Psoas muscle (tissue), 7 donors: ENCODE measurements at regions not wholly inside any gene's neighbourhood (a gene's known extent, or its start where the extent isn't known, plus 50 kb on each side); places are given as distances from the start of the nearest gene placed in this dataset.
"Not testable (repeated sequence)": the region's sequence is repeated elsewhere in the genome, so short reads cannot be mapped to it uniquely, and the experiment has no call there.

Experiments
- ATAC-seq, 4 donors: fragments of 200-7000 bp; cut with Tn5 transposase; one replicate each; pipeline ENCODE4 v1.9.1; 2020; ENCODE audit warnings: moderate library complexity in 3 of 4, mild to moderate bottlenecking in 2 of 4
- DNase-seq, 2 donors: peaks; one replicate each; pipeline ENCODE4 v3.0.0-alpha.2; 2020
- H3K27ac ChIP-seq: fragments of 200-600 bp; one replicate; pipeline ENCODE4 v1.8.0; 2022
- H3K27me3 ChIP-seq, 3 donors: fragments of 200-600 bp in 1 of 3; one replicate each; pipeline versions ENCODE4 v1.6.1 to v1.8.0; 2013 to 2022; ENCODE audit warnings: low read length in 2 of 3, mild to moderate bottlenecking in 2 of 3, moderate library complexity in 1 of 3; ENCODE audit not compliant: insufficient read depth in 3 of 3
- H3K36me3 ChIP-seq, 2 donors: fragments of 200-600 bp in 1 of 2; one replicate each; pipeline versions ENCODE4 v1.6.1 to v1.8.0; 2013 to 2022; ENCODE audit warnings: low read depth in 1 of 2, mild to moderate bottlenecking in 1 of 2, moderate library complexity in 1 of 2; ENCODE audit not compliant: insufficient read depth in 1 of 2
- H3K4me1 ChIP-seq: fragments of 200-600 bp; one replicate; pipeline ENCODE4 v1.8.0; 2022
- H3K4me3 ChIP-seq: fragments of 200-600 bp; one replicate; pipeline ENCODE4 v1.8.0; 2022; ENCODE audit warnings: mild to moderate bottlenecking
- H3K9me3 ChIP-seq: fragments of 200-600 bp; one replicate; pipeline ENCODE4 v1.8.0; 2022
- WGBS, 3 donors: extraction: QIAGEN DNeasy Blood & Tissue Kit; methylation state at CpG; one replicate each; pipeline versions ENCODE4 v1.1.6 to v1.1.7; 2013; 5-methylcytosine and 5-hydroxymethylcytosine counted together
- intact Hi-C, 2 donors: fragments of 100-400 bp; cut with DNase I; formaldehyde crosslinking; loops; one replicate each; pipeline versions ENCODE4 v1.11.0 to v1.14.2; 2022
- donor health status: healthy with polysubstance abuse.
- donor health status: DM: no; HTN: no; CAD: no; lungs with moderate emphysema.
- donor health status: Bipolar disorder and iron deficiency.
- donor health status: healthy.
- donor health status: DM: yes; HTN: yes; CAD: no.
- donor health status: DM: no; HTN: no; CAD: no.
- donor health status: DM: yes; HTN: yes; CAD: no.

DNA sequence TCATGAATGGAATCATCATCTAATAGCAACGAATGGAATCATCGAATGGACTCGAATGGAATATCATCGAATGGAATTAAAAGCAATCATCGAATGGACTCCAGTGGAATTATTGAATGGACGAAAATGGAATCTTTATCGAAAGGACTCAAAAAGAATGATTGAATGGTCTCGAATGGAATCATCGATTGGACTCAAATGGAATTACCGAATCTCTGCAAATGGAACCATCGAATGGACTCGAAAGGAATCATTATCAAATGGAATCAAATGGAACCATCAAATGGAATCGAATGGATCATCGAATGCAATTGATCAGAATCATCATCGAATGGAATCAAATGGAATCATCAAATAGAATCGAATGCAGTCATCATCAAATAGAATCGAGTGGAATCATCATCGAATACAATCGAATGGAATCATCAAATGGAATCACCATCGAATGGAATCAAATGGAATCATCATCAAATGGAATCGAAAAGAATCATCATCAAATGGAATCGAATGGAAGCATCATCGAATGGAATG, 225.7 kb downstream of the SHCBP1 start:
- WGBS, 3 donors = 77 to 80% (median 79%) methylated on average over 23 of the region's 23 CpGs
- intact Hi-C loops, H3K27me3 ChIP-seq, H3K9me3 ChIP-seq, H3K27ac ChIP-seq, DNase-seq, H3K4me1 ChIP-seq, ATAC-seq, H3K4me3 ChIP-seq, H3K36me3 ChIP-seq: not testable (repeated sequence)

DNA sequence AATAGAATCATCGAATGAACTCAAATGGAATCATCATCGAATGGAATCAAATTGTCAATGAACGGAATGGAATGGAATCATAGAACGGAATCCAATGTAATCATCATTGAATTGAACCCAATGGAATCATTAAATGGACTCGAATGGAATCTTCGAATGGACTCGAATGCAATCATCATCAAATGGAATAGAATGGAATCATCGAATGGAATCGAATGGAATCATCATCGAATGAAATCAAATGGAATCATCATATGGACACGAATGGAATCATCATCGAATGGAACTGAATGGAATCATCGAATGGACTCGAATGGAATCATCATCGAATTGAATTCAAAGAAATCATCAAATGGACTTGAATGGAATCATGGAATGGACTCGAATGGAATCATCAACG, 226.2 kb downstream of the SHCBP1 start:
- intact Hi-C loops, H3K27ac ChIP-seq, H3K27me3 ChIP-seq, ATAC-seq, H3K9me3 ChIP-seq, H3K36me3 ChIP-seq, H3K4me1 ChIP-seq, DNase-seq, H3K4me3 ChIP-seq: not testable (repeated sequence)
- WGBS, 3 donors = 73 to 75% (median 75%) methylated on average over 16 of the region's 17 CpGs

DNA sequence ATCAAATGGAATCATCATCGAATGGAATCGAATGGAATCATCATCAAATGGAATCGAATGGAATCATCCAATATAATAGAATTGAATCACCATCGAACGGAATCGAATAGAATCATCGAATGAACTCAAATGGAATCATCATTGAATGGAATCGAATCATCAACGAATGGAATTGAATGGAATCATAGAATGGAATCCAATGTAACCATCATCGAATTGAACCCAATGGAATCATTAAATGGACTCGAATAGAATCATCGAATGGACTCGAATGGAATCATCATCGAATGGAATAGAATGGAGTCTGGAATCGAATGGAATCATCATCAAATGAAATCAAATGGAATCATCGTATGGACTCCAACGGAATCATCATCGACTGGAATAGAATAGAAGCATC, 227.0 kb downstream of the SHCBP1 start:
- intact Hi-C loops, H3K36me3 ChIP-seq, H3K27ac ChIP-seq, H3K4me1 ChIP-seq, H3K27me3 ChIP-seq, H3K4me3 ChIP-seq, ATAC-seq, DNase-seq: not testable (repeated sequence)
- 71 to 75% (median 73%) methylated on average over 16 to 17 of the region's 18 CpGs for WGBS, 3 donors
- H3K9me3 ChIP-seq = peaks cover 11% of the 10 kb centered on the region

GRCh38 chr16:46392930-46393722, 228.1 kb downstream of the SHCBP1 start:
- WGBS, 3 donors = 73 to 74% (median 73%) methylated on average over 20 to 23 of the region's 26 CpGs
- DNase-seq = not testable (repeated sequence)

DNA sequence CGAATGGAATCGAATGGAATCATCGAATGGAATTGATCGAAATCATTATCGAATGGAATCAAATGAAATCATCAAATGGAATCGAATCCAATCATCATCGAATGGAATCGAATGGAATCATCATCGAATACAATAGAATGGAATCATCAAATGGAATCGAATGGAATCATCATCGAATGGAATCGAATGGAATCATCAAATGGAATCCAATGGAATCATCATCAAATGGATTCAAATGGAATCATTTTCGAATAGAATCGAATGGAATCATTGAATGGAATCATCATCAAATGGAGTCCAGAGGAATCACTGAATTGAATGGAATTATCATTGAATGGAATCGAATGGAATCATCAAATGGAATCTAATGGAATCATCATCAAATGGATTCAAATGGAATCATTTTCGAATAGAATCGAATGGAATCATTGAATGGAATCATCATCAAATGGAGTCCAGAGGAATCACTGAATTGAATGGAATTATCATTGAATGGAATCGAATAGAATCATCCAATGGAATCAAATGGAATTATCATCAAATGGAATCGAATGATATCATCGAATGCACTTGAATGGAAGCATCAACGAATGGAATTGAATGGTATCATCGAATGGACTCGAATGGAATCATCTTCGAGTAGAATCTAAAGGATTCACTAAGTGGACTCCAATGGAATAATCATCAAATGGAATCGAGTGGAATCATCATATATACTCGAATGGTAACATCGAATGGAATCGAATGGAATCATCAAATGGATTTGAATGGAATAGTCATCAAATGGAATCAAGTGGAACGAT, 230.3 kb downstream of the SHCBP1 start:
- 64 to 68% (median 67%) methylated on average over 28 to 29 of the region's 29 CpGs for WGBS, 3 donors
- DNase-seq = not testable (repeated sequence)

More at GRCh38 chr16:46392930-46393722, 228.1 kb downstream of the SHCBP1 start:
- H3K27ac ChIP-seq, H3K27me3 ChIP-seq, H3K4me1 ChIP-seq, H3K36me3 ChIP-seq, intact Hi-C loops, H3K4me3 ChIP-seq, ATAC-seq: not testable (repeated sequence)
- peaks cover 11% of the 10 kb centered on the region for H3K9me3 ChIP-seq

DNA sequence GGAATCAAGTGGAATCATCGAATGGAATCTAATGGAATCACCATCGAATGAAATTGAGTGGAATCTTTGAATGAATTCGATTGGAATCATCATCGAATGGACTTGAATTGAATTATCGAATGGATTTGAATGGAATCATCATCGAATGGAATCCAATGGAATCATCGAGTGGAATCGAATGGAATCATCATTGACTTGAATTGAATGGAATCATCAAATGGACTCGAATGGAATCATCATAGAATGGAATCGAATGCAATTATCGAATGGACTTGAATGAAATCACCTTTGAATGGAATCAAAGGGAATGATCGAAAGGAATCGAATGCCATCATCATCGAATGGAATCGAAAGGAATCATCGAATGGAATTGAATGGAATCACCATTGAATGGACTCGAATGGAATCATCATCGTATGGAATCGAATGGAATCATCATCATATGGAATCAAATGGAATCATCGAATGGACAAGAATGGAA, 231.6 kb downstream of the SHCBP1 start:
- intact Hi-C loops, H3K27ac ChIP-seq: not testable (repeated sequence)

More for the DNA sequence above, 230.3 kb downstream of the SHCBP1 start:
- H3K36me3 ChIP-seq, H3K27ac ChIP-seq, H3K4me3 ChIP-seq, H3K4me1 ChIP-seq, H3K27me3 ChIP-seq, intact Hi-C loops, ATAC-seq: not testable (repeated sequence)
- peaks cover 17% of the 10 kb centered on the region for H3K9me3 ChIP-seq

DNA sequence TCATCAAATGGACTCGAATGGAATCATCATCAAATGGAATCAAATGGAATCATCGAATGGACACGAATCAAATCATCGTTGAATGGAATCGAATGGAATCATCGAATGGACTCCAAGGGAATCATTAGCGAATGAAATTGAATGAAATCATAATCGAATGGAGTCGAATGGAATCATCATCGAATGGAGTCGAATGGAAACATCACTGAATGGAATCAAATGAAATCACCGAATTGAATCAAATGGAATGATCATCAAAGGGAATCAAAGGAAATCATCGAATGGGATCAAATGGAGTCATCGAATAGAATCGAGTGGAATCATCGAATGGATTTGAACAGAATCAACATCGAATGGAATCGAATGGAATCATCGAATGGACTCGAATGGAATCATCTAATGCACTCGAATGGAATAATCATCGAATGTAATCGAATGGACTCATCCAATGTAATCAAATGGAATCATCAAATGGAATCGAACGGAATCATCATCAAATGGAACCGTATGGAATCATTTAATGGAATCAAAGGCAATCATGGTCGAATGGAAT, 232.2 kb downstream of the SHCBP1 start:
- H3K27ac ChIP-seq, H3K27me3 ChIP-seq, H3K4me1 ChIP-seq, H3K36me3 ChIP-seq, H3K4me3 ChIP-seq, DNase-seq, ATAC-seq, intact Hi-C loops: not testable (repeated sequence)
- peaks cover 14% of the 10 kb centered on the region for H3K9me3 ChIP-seq
- 77 to 80% (median 78%) methylated on average over 27 of the region's 27 CpGs for WGBS, 3 donors

More for the DNA sequence above, 231.6 kb downstream of the SHCBP1 start:
- not testable (repeated sequence) for H3K27me3 ChIP-seq, H3K4me1 ChIP-seq, H3K4me3 ChIP-seq, H3K36me3 ChIP-seq, ATAC-seq
- WGBS, 3 donors = 73 to 74% (median 73%) methylated on average over 20 of the region's 20 CpGs
- peak in 1 of 2 donors; percentile 15 for DNase-seq
- peaks cover 11% of the 10 kb centered on the region for H3K9me3 ChIP-seq

- H3K4me1 ChIP-seq, DNase-seq, H3K4me3 ChIP-seq, H3K27ac ChIP-seq, ATAC-seq, H3K27me3 ChIP-seq, H3K36me3 ChIP-seq, intact Hi-C loops: not testable (repeated sequence)
- 74 to 75% (median 74%) methylated on average over 16 of the region's 16 CpGs for WGBS, 3 donors
- H3K9me3 ChIP-seq = peaks cover 14% of the 10 kb centered on the region
Measured at GRCh38 chr16:46388354-46388753, 232.8 kb downstream of the SHCBP1 start.

GRCh38 chr16:46387720-46388119, 233.5 kb downstream of the SHCBP1 start:
- H3K27ac ChIP-seq, intact Hi-C loops, H3K4me1 ChIP-seq, H3K4me3 ChIP-seq, H3K27me3 ChIP-seq, H3K36me3 ChIP-seq: not testable (repeated sequence)
- 62 to 66% (median 66%) methylated on average over 15 of the region's 15 CpGs for WGBS, 3 donors
- ATAC-seq (peak; percentile 2 to 6 (median 2)), DNase-seq (peak in 1 of 2 donors; percentile 23)
- H3K9me3 ChIP-seq = peaks cover 17% of the 10 kb centered on the region

DNA sequence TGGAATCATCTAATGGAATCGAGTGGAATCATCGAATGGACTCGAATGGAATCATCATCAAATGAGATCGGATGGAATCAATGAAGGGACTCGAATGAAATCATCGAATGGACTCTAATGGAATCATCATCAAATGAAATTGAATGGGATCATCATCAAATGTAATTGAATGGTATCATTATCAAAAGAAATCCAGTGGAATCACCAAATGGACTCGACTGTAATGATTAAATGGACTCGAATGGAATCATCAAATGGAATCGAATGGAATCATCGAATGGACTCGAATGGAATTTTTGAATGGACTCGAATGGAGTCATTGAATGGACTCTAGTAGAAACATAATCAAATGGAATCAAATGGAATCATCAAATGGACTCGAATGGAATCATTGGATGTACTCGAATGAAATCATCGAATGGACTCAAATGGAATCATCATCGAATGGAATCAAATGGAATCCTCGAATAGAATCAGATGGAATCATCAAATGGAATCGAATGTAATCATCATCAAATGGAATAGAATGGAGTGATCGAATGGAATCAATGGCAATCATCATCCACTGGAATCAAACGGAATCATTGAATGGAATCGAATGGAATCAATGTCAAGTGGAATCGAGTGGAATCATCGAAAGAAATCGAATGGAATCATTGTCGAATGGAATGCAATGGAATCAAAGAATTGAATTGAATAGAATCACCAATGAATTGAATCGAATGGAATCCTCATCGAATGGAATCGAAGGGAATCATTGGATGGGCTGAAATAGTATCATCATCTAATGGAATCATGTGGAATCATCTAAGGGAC, 234.2 kb downstream of the SHCBP1 start:
- peak; percentile 10 to 15 (median 13) for ATAC-seq
- H3K36me3 ChIP-seq, intact Hi-C loops, DNase-seq, H3K27ac ChIP-seq, H3K4me3 ChIP-seq, H3K27me3 ChIP-seq, H3K4me1 ChIP-seq: not testable (repeated sequence)
- peaks cover 17% of the 10 kb centered on the region for H3K9me3 ChIP-seq
- 70 to 72% (median 70%) methylated on average over 28 of the region's 28 CpGs for WGBS, 3 donors
